Bone marrow (tissue), 2 donors: ENCODE measurements at regions not wholly inside any gene's neighbourhood (a gene's known extent, or its start where the extent isn't known, plus 50 kb on each side); places are given as distances from the start of the nearest gene placed in this dataset.

Source experiments
- DNase-seq, 2 donors: peaks; one replicate each; lab custom pipeline; 2025; lab: John Stamatoyannopoulos, UW

- DNase-seq = no peak
Observed at GRCh38 chr6:66421570-66421969, 714.5 kb upstream of the EYS start.

- no peak for DNase-seq
Observed at GRCh38 chr6:66418906-66419305, 711.9 kb upstream of the EYS start.

DNA sequence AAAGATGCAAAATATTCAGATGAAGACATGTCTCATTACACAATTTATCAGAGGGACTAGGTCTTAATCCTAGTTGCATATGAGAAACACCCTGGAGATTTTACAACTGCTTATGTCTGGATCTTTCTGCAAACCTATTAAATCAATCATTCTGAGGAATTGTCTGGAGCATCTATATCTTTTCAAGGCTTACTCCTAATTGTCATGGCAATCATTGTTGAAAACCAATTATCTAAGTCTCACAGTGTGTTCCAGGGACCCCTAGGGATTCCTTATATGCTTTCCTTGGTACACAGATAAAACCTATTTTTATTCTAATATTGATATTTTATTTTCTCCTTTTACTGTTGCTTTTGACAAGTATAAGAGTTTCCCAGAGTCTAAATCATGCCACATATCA is 696.9 kb upstream of the EYS start:
- no peak for DNase-seq

DNA sequence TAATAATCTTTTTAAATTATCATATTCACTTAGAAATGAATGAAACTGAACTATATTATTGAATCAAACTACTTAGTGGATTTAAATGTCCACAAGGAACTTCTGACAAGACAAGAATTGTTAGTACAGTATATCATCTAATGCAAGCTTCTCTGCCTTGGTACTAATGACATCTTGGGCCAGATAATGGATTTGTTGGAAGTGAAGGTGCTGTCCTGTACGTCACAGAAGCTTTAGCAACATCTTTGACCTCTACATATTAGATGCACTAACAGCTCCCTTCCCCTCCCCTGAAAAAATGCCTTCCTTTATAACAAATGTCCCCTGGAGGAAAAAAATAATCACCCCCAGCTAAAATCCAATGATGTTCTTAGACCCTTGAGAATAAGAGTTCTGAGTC is 695.8 kb upstream of the EYS start:
- DNase-seq = no peak

DNA sequence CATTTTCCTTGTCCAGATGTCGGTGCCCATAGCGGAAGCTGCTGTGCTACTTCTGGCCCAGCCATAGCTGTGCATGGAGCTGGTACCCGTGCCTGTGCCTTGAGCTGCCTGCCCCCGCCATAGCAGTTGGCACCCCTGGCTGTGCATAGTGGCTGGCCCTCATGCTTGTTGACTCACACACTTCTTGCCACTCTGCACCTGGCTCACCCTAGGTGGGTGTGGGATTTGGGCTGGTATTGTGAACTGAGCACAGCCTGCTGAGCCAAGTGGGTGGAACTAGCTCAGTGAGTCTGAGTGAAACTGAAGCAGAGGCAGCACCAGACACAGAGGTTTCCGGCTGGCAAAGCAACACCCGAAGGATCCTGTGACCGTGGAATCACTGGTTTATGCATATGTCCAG is 689.5 kb upstream of the EYS start:
- DNase-seq = no peak

- DNase-seq = no peak
Observed at GRCh38 chr6:66396145-66396544, 689.1 kb upstream of the EYS start.

GRCh38 chr6:66390393-66390792 is 683.4 kb upstream of the EYS start:
- DNase-seq = no peak

DNA sequence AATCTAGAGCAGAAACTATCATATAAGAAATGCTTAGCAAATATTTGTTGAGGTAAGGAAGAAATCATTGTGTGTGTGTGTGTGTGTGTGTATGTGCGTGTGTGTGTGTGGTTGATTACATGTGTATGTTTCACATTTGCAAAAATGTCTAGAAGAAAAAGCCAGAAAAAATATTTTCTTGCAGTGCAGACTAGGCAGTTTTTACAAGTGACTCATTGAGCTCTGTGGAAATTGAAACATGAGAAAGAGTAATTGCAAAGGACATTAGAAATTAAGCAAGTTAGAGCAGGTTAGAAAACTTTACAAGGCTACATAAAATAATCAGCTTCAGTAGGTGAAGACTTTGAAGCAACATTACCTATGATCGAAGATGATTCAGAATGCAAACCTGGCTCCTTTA is 669.0 kb upstream of the EYS start:
- DNase-seq = no peak

DNA sequence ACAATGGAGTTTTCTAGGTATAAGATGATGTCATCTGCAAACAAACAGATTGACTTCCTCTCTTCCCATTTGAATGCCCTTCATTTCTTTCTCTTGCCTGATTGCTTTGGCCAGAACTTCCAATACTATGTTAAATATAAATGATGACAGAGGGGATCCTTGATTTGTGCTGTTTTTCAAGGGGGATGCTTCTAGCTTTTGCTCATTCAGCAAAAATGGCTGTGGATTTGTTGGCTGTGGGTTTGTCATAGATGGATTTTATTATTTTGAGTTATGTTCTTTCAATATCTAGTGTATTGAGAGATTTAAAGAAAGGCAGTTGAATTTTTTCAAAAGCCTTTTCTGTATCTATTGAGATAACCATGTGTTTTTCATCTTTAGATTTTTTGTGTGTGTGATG is 662.4 kb upstream of the EYS start:
- DNase-seq = no peak

DNA sequence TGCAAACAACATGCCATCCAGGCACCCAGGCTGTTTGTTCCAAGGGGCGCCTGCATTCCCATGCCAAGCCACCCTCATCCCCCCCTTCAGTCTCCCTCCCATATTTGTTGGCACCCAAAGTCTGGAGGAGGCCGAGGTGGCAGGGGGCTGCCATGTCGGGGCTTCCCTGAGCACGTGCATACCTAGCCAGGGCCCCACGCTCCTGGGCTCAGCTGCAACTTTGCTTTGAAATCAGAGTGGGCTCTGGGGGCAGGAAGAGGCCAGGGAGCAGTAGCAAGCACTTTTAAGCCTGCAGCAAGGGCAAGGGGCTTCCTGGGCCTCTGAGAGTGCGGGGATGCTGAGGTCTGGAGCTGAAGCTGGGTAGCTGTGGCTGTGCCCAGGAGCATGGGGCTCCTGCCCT is 655.9 kb upstream of the EYS start:
- DNase-seq = no peak

- no peak for DNase-seq
Observed at GRCh38 chr6:66361886-66362285, 654.9 kb upstream of the EYS start.

- DNase-seq = no peak
Observed at GRCh38 chr6:66357781-66358180, 650.8 kb upstream of the EYS start.

GRCh38 chr6:66355471-66355870 is 648.4 kb upstream of the EYS start:
- DNase-seq = no peak

DNA sequence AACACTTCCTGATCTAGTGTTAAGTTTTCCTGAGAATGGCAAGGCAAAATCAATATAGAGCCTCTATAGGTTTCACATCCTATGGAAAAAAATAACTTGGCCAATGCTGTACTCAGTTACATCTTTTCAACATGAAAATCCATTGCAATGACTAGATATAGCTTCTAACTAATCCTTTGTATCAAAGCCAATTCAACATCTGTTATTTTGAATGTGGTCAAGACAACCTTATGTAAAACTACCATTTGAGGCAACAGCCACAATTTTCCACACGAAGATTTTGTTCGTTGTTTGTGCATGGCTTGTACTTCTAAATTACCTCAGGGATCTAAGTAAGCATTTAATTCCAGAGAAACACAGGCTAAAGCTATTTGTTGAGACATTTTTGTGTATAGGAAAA is 637.8 kb upstream of the EYS start:
- no peak for DNase-seq

- no peak for DNase-seq
Observed at GRCh38 chr6:66340736-66341135, 633.7 kb upstream of the EYS start.

GRCh38 chr6:66336176-66336575 is 629.1 kb upstream of the EYS start:
- no peak for DNase-seq

DNA sequence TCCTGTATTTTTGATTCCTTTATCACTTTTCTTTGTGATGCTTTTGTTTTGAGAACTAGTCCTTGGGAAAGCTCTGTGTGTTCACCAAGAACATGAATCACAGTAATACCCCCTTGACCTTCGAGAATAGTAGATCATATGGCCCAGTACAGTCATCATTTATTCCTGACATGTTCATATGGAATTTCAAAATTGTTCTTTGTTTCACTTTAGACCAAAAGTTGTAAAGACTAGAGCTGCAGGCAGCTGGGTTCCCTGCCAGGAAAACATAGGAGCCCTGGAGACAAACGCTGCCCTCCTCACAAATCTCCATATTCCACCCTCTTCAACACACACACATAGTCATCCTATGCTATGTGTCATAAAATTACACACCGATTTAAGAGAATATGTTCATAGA is 621.2 kb upstream of the EYS start:
- no peak for DNase-seq

- DNase-seq = no peak
Observed at GRCh38 chr6:66326228-66326627, 619.2 kb upstream of the EYS start.

DNA sequence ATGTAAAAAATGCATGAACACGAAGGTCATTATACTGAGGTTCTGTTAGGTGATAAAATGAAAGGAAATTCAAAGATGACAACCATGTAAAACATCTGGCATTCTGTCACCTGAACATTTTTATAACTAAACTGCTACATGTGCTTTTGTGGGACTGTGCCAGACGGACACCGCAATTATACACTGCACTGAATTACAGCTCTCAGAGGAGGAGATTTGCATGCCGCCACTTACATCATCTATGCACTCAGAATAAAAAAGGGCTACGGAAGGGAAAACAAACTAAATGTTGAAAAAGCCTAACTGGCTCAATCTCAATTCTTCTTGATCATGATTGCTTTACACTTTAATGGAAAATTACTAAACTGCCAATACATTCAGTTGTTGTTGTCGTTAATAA is 614.0 kb upstream of the EYS start:
- DNase-seq = no peak

DNA sequence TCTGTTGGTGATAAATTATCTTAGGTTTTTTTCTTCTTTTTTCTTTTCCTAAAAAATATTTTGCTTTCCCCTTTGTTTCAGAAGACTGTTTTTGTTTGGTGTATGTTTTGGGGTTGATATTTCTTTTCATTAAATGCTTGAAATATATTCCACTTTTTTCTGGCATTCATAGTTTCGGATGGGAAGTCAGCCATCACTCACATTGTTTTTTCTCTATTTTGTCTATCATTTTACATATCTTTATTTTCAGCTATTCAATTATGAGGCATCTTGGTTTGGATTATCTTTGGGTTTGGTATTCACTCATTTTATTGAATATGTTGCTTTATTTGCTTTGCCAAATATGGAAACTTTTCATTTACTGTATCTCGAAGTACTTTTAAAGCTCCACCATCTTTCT is 600.5 kb upstream of the EYS start:
- no peak for DNase-seq

DNA sequence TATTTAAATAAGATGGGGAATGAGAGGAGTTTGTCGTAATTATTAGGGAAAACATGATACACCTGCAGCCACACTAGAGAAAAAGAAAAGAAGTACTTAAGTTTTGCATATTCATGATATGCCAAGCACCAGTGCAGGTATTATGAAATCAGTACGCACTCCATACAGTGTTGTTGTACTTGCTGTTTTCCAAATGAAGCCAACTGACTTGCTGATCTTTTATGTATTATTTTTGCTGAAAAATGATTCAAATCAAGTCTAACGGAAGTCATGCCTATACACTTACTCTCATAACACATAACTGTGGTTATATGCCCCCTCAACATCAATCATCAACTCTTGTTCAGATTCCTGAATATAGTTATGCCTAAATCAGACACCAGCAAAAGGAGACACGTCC is 584.9 kb upstream of the EYS start:
- no peak for DNase-seq

GRCh38 chr6:66289889-66290288 is 582.9 kb upstream of the EYS start:
- no peak for DNase-seq

- no peak for DNase-seq
Observed at GRCh38 chr6:66278115-66278514, 571.1 kb upstream of the EYS start.

DNA sequence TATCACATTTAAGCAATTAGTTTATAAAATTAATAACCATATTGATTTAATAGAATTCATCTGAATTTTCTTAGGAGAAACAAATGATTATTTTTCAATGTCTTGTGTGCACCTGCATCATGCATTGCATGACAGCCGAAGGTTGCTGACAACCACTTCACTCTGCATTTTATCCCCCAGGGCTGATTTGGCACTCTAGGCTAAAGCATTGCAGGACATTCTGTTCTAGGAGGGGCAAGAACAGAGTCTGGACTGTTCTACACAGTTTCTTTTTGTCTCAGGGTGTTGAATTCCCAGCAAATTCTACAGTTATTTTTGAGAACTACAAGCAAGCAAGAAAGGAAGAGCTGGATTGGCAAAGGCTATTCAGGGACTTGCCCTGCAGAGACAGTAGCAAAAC is 570.4 kb upstream of the EYS start:
- DNase-seq = no peak

GRCh38 chr6:66265737-66266136 is 558.7 kb upstream of the EYS start:
- no peak for DNase-seq
